ENCODE measurements at regions not wholly inside any gene's neighbourhood (a gene's known extent, or its start where the extent isn't known, plus 50 kb on each side); places are given as distances from the start of the nearest gene placed in this dataset.

DNA sequence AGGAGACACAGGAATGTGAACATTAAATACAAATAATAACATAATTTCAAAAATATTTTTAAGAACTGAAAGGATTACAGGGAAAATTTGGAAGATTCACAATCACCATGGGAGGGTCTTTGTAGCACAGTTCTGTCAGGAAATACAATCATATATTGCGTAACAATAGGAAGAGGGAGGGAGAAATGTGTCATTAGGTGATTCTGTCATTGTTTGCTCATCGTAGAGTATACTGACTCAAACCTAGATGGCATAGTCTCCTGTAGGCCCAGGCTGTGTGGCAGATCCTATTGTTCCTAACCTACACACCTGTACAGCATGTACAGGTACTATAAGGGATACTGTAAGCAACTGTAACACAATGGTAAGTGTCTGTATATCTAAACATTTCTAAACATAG, 330.4 kb downstream of the BRD1 start:
- no peaks in the 10 kb centered on the region for H3K79me2 ChIP-seq (replicated peaks; ENCODE audit: insufficient read depth)
- H3K27me3 ChIP-seq (ENCODE audit: insufficient read depth) = no peaks in the 10 kb centered on the region
- H3F3A ChIP-seq (replicated peaks; ENCODE audit: low read depth) = no peaks in the 10 kb centered on the region
- Mint-ChIP-seq H3K4me1 (no peaks in the 10 kb centered on the region), H3K36me3 (ENCODE audit: low read depth) (no peaks in the 10 kb centered on the region; the same call in 2 of the 3 replicates), H3K27me3 (ENCODE audit: insufficient read depth, low read depth, poor library complexity) (peaks cover 4% of the 10 kb centered on the region), H3K4me3 (no peak overlapping the region), H3K27ac (no peak overlapping the region), H3K9me3 (peaks cover 5% of the 10 kb centered on the region; the same call in 1 of the 3 replicates)
- no peak for ATAC-seq
- H2AFZ ChIP-seq = no peak overlapping the region
- H3K36me3 ChIP-seq (ENCODE audit: insufficient read depth) = no peaks in the 10 kb centered on the region; the same call in 1 of the 2 replicates
- TF ChIP-seq, protein P1, sequence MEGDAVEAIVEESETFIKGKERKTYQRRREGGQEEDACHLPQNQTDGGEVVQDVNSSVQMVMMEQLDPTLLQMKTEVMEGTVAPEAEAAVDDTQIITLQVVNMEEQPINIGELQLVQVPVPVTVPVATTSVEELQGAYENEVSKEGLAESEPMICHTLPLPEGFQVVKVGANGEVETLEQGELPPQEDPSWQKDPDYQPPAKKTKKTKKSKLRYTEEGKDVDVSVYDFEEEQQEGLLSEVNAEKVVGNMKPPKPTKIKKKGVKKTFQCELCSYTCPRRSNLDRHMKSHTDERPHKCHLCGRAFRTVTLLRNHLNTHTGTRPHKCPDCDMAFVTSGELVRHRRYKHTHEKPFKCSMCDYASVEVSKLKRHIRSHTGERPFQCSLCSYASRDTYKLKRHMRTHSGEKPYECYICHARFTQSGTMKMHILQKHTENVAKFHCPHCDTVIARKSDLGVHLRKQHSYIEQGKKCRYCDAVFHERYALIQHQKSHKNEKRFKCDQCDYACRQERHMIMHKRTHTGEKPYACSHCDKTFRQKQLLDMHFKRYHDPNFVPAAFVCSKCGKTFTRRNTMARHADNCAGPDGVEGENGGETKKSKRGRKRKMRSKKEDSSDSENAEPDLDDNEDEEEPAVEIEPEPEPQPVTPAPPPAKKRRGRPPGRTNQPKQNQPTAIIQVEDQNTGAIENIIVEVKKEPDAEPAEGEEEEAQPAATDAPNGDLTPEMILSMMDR (conservative IDR thresholded peaks at IDR 0.05; ENCODE audit: low read depth in 2 of 2) = no peak
- TF ChIP-seq, protein P2, sequence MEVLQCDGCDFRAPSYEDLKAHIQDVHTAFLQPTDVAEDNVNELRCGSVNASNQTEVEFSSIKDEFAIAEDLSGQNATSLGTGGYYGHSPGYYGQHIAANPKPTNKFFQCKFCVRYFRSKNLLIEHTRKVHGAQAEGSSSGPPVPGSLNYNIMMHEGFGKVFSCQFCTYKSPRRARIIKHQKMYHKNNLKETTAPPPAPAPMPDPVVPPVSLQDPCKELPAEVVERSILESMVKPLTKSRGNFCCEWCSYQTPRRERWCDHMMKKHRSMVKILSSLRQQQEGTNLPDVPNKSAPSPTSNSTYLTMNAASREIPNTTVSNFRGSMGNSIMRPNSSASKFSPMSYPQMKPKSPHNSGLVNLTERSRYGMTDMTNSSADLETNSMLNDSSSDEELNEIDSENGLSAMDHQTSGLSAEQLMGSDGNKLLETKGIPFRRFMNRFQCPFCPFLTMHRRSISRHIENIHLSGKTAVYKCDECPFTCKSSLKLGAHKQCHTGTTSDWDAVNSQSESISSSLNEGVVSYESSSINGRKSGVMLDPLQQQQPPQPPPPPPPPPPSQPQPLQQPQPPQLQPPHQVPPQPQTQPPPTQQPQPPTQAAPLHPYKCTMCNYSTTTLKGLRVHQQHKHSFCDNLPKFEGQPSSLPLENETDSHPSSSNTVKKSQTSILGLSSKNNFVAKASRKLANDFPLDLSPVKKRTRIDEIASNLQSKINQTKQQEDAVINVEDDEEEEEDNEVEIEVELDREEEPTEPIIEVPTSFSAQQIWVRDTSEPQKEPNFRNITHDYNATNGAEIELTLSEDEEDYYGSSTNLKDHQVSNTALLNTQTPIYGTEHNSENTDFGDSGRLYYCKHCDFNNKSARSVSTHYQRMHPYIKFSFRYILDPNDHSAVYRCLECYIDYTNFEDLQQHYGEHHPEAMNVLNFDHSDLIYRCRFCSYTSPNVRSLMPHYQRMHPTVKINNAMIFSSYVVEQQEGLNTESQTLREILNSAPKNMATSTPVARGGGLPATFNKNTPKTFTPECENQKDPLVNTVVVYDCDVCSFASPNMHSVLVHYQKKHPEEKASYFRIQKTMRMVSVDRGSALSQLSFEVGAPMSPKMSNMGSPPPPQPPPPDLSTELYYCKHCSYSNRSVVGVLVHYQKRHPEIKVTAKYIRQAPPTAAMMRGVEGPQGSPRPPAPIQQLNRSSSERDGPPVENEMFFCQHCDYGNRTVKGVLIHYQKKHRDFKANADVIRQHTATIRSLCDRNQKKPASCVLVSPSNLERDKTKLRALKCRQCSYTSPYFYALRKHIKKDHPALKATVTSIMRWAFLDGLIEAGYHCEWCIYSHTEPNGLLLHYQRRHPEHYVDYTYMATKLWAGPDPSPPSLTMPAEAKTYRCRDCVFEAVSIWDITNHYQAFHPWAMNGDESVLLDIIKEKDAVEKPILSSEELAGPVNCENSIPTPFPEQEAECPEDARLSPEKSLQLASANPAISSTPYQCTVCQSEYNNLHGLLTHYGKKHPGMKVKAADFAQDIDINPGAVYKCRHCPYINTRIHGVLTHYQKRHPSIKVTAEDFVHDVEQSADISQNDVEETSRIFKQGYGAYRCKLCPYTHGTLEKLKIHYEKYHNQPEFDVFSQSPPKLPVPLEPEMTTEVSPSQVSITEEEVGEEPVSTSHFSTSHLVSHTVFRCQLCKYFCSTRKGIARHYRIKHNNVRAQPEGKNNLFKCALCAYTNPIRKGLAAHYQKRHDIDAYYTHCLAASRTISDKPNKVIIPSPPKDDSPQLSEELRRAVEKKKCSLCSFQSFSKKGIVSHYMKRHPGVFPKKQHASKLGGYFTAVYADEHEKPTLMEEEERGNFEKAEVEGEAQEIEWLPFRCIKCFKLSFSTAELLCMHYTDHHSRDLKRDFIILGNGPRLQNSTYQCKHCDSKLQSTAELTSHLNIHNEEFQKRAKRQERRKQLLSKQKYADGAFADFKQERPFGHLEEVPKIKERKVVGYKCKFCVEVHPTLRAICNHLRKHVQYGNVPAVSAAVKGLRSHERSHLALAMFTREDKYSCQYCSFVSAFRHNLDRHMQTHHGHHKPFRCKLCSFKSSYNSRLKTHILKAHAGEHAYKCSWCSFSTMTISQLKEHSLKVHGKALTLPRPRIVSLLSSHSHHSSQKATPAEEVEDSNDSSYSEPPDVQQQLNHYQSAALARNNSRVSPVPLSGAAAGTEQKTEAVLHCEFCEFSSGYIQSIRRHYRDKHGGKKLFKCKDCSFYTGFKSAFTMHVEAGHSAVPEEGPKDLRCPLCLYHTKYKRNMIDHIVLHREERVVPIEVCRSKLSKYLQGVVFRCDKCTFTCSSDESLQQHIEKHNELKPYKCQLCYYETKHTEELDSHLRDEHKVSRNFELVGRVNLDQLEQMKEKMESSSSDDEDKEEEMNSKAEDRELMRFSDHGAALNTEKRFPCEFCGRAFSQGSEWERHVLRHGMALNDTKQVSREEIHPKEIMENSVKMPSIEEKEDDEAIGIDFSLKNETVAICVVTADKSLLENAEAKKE (CRISPR knock-in tag; IDR thresholded peaks at IDR 0.05) = no peak
- TF ChIP-seq, protein P3, sequence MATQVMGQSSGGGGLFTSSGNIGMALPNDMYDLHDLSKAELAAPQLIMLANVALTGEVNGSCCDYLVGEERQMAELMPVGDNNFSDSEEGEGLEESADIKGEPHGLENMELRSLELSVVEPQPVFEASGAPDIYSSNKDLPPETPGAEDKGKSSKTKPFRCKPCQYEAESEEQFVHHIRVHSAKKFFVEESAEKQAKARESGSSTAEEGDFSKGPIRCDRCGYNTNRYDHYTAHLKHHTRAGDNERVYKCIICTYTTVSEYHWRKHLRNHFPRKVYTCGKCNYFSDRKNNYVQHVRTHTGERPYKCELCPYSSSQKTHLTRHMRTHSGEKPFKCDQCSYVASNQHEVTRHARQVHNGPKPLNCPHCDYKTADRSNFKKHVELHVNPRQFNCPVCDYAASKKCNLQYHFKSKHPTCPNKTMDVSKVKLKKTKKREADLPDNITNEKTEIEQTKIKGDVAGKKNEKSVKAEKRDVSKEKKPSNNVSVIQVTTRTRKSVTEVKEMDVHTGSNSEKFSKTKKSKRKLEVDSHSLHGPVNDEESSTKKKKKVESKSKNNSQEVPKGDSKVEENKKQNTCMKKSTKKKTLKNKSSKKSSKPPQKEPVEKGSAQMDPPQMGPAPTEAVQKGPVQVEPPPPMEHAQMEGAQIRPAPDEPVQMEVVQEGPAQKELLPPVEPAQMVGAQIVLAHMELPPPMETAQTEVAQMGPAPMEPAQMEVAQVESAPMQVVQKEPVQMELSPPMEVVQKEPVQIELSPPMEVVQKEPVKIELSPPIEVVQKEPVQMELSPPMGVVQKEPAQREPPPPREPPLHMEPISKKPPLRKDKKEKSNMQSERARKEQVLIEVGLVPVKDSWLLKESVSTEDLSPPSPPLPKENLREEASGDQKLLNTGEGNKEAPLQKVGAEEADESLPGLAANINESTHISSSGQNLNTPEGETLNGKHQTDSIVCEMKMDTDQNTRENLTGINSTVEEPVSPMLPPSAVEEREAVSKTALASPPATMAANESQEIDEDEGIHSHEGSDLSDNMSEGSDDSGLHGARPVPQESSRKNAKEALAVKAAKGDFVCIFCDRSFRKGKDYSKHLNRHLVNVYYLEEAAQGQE (IDR thresholded peaks at IDR 0.05; ENCODE audit: unreplicated experiment) = no peak
- no peak for TF ChIP-seq JUNB (IDR thresholded peaks at IDR 0.05; ENCODE audit: unreplicated experiment)
- no peak for TF ChIP-seq ZNF331 (CRISPR knock-in tag; IDR thresholded peaks at IDR 0.05; ENCODE audit: low read depth)
- no peak for TF ChIP-seq CREB1 (CRISPR knock-in tag; IDR thresholded peaks at IDR 0.05; ENCODE audit: low read depth)
- no peak for TF ChIP-seq EZH2 (IDR thresholded peaks at IDR 0.05; ENCODE audit: low read depth, unreplicated experiment)
- no peak for TF ChIP-seq POLR2AphosphoS5 (IDR thresholded peaks at IDR 0.05; ENCODE audit: low read depth)
- TF ChIP-seq, protein P4, sequence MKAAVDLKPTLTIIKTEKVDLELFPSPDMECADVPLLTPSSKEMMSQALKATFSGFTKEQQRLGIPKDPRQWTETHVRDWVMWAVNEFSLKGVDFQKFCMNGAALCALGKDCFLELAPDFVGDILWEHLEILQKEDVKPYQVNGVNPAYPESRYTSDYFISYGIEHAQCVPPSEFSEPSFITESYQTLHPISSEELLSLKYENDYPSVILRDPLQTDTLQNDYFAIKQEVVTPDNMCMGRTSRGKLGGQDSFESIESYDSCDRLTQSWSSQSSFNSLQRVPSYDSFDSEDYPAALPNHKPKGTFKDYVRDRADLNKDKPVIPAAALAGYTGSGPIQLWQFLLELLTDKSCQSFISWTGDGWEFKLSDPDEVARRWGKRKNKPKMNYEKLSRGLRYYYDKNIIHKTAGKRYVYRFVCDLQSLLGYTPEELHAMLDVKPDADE (IDR thresholded peaks at IDR 0.05) = no peak
- no peak for TF ChIP-seq EZH2phosphoT487 (IDR thresholded peaks at IDR 0.05; ENCODE audit: unreplicated experiment)
- no peak for TF ChIP-seq STAT1 (IDR thresholded peaks at IDR 0.05; ENCODE audit: unreplicated experiment)
- TF ChIP-seq ZNF114 (CRISPR knock-in tag; IDR thresholded peaks at IDR 0.05) = no peak
- no peak for TF ChIP-seq NANOG (IDR thresholded peaks at IDR 0.05; ENCODE audit: borderline replicate concordance)
- no peaks in the 10 kb centered on the region for H3K9me2 ChIP-seq (ENCODE audit: insufficient read depth)
- H3K4me3 ChIP-seq = no peak overlapping the region
- no peak overlapping the region for H3K4me2 ChIP-seq
- no peaks in the 10 kb centered on the region for H3K4me1 ChIP-seq (ENCODE audit: insufficient read depth)
- H3K27ac ChIP-seq (ENCODE audit: low read depth) = no peak overlapping the region
- H4K20me1 ChIP-seq (replicated peaks; ENCODE audit: insufficient read depth) = no peaks in the 10 kb centered on the region
- DNase-seq (ENCODE audit: low spot score) = no peak

Measured in GM23338 (cell line).